ENCODE measurements at regions not wholly inside any gene's neighbourhood (a gene's known extent, or its start where the extent isn't known, plus 50 kb on each side); places are given as distances from the start of the nearest gene placed in this dataset.

GRCh38 chr5:124631874-124632550 lies 114.4 kb downstream of the ZNF608 start:
- intact Hi-C loops (cut with micrococcal nuclease) = no loop called here
- Mint-ChIP-seq H3K4me3 (no peak overlapping the region), H3K27ac (no peak overlapping the region), H3K27me3 (ENCODE audit: low read depth in 3 of 3) (peaks cover 12 to 35% (median 23%) of the 10 kb centered on the region in 3 donors), H3K9me3 (peaks cover 0 to 3% (median 1%) of the 10 kb centered on the region in 7 donors), H3K4me1 (peaks cover 8% of the 10 kb centered on the region), H3K36me3 (no peaks in the 10 kb centered on the region)
- Histone ChIP-seq H3K4me1 (ENCODE audit: control insufficient read depth in 1 of 2, insufficient read depth in 2 of 2, low read length in 2 of 2) (no peaks in the 10 kb centered on the region), H3K27ac (ENCODE audit: low read depth in 1 of 2, low read length in 2 of 2) (no peak overlapping the region), H3K4me2 (replicated peaks; ENCODE audit: extremely low read depth, low read length, poor library complexity, severe bottlenecking) (no peak overlapping the region), H3K27me3 (ENCODE audit: control insufficient read depth in 2 of 2, insufficient read depth in 2 of 2, low read length in 2 of 2) (peaks cover 11 to 24% of the 10 kb centered on the region in 2 donors), H3K36me3 (replicated peaks in 1 of 2; ENCODE audit: control insufficient read depth in 1 of 2, insufficient read depth in 2 of 2, low read length in 2 of 2) (no peaks in the 10 kb centered on the region), H3K79me2 (ENCODE audit: insufficient read depth, low read length) (no peaks in the 10 kb centered on the region), H3K4me3 (replicated peaks in 1 of 3; ENCODE audit: low read depth in 2 of 3, low read length in 3 of 3) (no peak overlapping the region), H2AFZ (ENCODE audit: insufficient read depth, low read depth, low read length, poor library complexity, severe bottlenecking) (no peak overlapping the region), H3K9me3 (replicated peaks in 1 of 2; ENCODE audit: control insufficient read depth in 1 of 2, insufficient read depth in 1 of 2, low read length in 2 of 2) (no peaks in the 10 kb centered on the region), H4K20me1 (ENCODE audit: insufficient read depth, low read length) (no peaks in the 10 kb centered on the region), H3K9ac (ENCODE audit: insufficient read depth, low read length, poor library complexity, severe bottlenecking) (no peak overlapping the region)
- 100% methylated on average over 1 of the region's 3 CpGs for WGBS (ENCODE audit: insufficient coverage)
- TF ChIP-seq CTCF (IDR thresholded peaks at IDR 0.05) = no peak
- DNase-seq = no peak

GRCh38 chr5:124630767-124631704 lies 115.4 kb downstream of the ZNF608 start:
- Histone ChIP-seq H3K4me2 (replicated peaks; ENCODE audit: extremely low read depth, low read length, poor library complexity, severe bottlenecking) (no peak overlapping the region), H3K79me2 (ENCODE audit: insufficient read depth, low read length) (no peaks in the 10 kb centered on the region), H3K27ac (ENCODE audit: low read depth in 1 of 2, low read length in 2 of 2) (no peak overlapping the region), H2AFZ (ENCODE audit: insufficient read depth, low read depth, low read length, poor library complexity, severe bottlenecking) (no peak overlapping the region), H3K4me3 (replicated peaks in 1 of 3; ENCODE audit: low read depth in 2 of 3, low read length in 3 of 3) (no peak overlapping the region), H4K20me1 (ENCODE audit: insufficient read depth, low read length) (no peaks in the 10 kb centered on the region), H3K9me3 (replicated peaks in 1 of 2; ENCODE audit: control insufficient read depth in 1 of 2, insufficient read depth in 1 of 2, low read length in 2 of 2) (no peaks in the 10 kb centered on the region), H3K36me3 (replicated peaks in 1 of 2; ENCODE audit: control insufficient read depth in 1 of 2, insufficient read depth in 2 of 2, low read length in 2 of 2) (no peaks in the 10 kb centered on the region), H3K4me1 (ENCODE audit: control insufficient read depth in 1 of 2, insufficient read depth in 2 of 2, low read length in 2 of 2) (no peaks in the 10 kb centered on the region), H3K9ac (ENCODE audit: insufficient read depth, low read length, poor library complexity, severe bottlenecking) (no peak overlapping the region), H3K27me3 (ENCODE audit: control insufficient read depth in 2 of 2, insufficient read depth in 2 of 2, low read length in 2 of 2) (peaks cover 11 to 24% of the 10 kb centered on the region in 2 donors)
- WGBS (ENCODE audit: insufficient coverage) = 74% methylated on average over 3 of the region's 5 CpGs
- no peaks in the 10 kb centered on the region for H3K36me3 Mint-ChIP-seq
- H3K4me3 Mint-ChIP-seq = peak overlapping the region in 1 of 2 donors; percentile 47
- intact Hi-C loops (cut with micrococcal nuclease) = no loop called here
- no peak for TF ChIP-seq CTCF (IDR thresholded peaks at IDR 0.05)
- H3K27ac Mint-ChIP-seq = no peak overlapping the region
- peaks cover 8% of the 10 kb centered on the region for H3K4me1 Mint-ChIP-seq
- peaks cover 0 to 3% (median 1%) of the 10 kb centered on the region in 7 donors for H3K9me3 Mint-ChIP-seq
- DNase-seq = no peak
- peaks cover 11 to 38% (median 23%) of the 10 kb centered on the region in 3 donors for H3K27me3 Mint-ChIP-seq (ENCODE audit: low read depth in 3 of 3)

Measured in CD14-positive monocyte (primary cell).